Small intestine (tissue), 7 donors: ENCODE measurements at regions not wholly inside any gene's neighbourhood (a gene's known extent, or its start where the extent isn't known, plus 50 kb on each side); places are given as distances from the start of the nearest gene placed in this dataset.

Source experiments
- DNase-seq, 2 donors: peaks; one replicate each; pipeline versions ENCODE4 v3.0.0 to v3.0.0-alpha.2; 2013
- FAIRE-seq: peaks from 2 replicates; lab custom pipeline; 2012; peaks lifted over from hg19 to GRCh38; lab: Jason Lieb, UNC
- H3K27ac ChIP-seq, 3 donors: one replicate each; pipeline ENCODE4 v1.5.1; 2013; ENCODE audit warnings: low read length in 2 of 3, mild to moderate bottlenecking in 2 of 3, control low read depth in 1 of 3, inconsistent platforms in 1 of 3, low read depth in 1 of 3, moderate library complexity in 1 of 3
- H3K27me3 ChIP-seq, 3 donors: one replicate each; pipeline ENCODE4 v1.6.1; 2013; ENCODE audit warnings: low read length in 3 of 3, inconsistent platforms in 1 of 3; ENCODE audit not compliant: control insufficient read depth in 3 of 3, insufficient read depth in 3 of 3
- H3K36me3 ChIP-seq, 3 donors: one replicate each; pipeline ENCODE4 v1.6.1; 2013; ENCODE audit warnings: low read length in 3 of 3, inconsistent platforms in 1 of 3, low read depth in 1 of 3, mild to moderate bottlenecking in 1 of 3, moderate library complexity in 1 of 3; ENCODE audit not compliant: control insufficient read depth in 3 of 3, insufficient read depth in 2 of 3
- H3K4me1 ChIP-seq, 3 donors: one replicate each; pipeline ENCODE4 v1.6.1; 2013; ENCODE audit warnings: low read length in 2 of 3, inconsistent platforms in 1 of 3, low read depth in 1 of 3, mild to moderate bottlenecking in 1 of 3, moderate library complexity in 1 of 3; ENCODE audit not compliant: control insufficient read depth in 3 of 3, insufficient read depth in 2 of 3
- H3K4me3 ChIP-seq, 3 donors: one replicate each; pipeline ENCODE4 v1.5.1; 2013; ENCODE audit warnings: low read length in 3 of 3, control low read depth in 1 of 3, inconsistent platforms in 1 of 3, low read depth in 1 of 3, mild to moderate bottlenecking in 1 of 3, moderate library complexity in 1 of 3
- H3K9me3 ChIP-seq, 2 donors: one replicate each; pipeline ENCODE4 v1.6.1; 2013; ENCODE audit warnings: low read depth in 1 of 2, low read length in 1 of 2; ENCODE audit not compliant: control insufficient read depth in 2 of 2, insufficient read depth in 1 of 2
- WGBS, 3 donors: extraction: QIAGEN DNeasy Blood & Tissue Kit; methylation state at CpG; one replicate each; pipeline ENCODE4 v1.1.7; 2013; 5-methylcytosine and 5-hydroxymethylcytosine counted together
- donor health status: healthy with polysubstance abuse.
- donor health status: control.
- donor health status: control.
- donor health status: Bipolar disorder and iron deficiency.
- donor health status: healthy.

- Histone ChIP-seq H3K36me3 (no peaks in the 10 kb centered on the region), H3K27ac (no peak overlapping the region), H3K27me3 (no peaks in the 10 kb centered on the region), H3K9me3 (no peaks in the 10 kb centered on the region), H3K4me1 (no peaks in the 10 kb centered on the region), H3K4me3 (no peak overlapping the region)
- no peak for DNase-seq
- WGBS, 3 donors: 79 to 86% (median 85%) methylated on average over 3 of the region's 3 CpGs
- FAIRE-seq: no peak
Measured at GRCh38 chr5:91668261-91668660, 285.1 kb upstream of the ARRDC3 start.

GRCh38 chr5:91652678-91653077 is 269.6 kb upstream of the ARRDC3 start:
- Histone ChIP-seq H3K9me3 (peaks cover 0 to 21% of the 10 kb centered on the region in 2 donors), H3K4me1 (no peaks in the 10 kb centered on the region), H3K27ac (no peak overlapping the region), H3K36me3 (no peaks in the 10 kb centered on the region), H3K27me3 (no peaks in the 10 kb centered on the region), H3K4me3 (no peak overlapping the region)
- FAIRE-seq (no peak), DNase-seq (no peak)

- H3K27ac ChIP-seq: no peak overlapping the region
- no peaks in the 10 kb centered on the region for H3K36me3 ChIP-seq
- H3K4me3 ChIP-seq: no peak overlapping the region
- DNase-seq (no peak), FAIRE-seq (no peak)
- peaks cover 0 to 17% of the 10 kb centered on the region in 2 donors for H3K9me3 ChIP-seq
- H3K27me3 ChIP-seq: no peaks in the 10 kb centered on the region
- no peaks in the 10 kb centered on the region for H3K4me1 ChIP-seq
Measured at GRCh38 chr5:91651704-91652103, 268.6 kb upstream of the ARRDC3 start.

DNA sequence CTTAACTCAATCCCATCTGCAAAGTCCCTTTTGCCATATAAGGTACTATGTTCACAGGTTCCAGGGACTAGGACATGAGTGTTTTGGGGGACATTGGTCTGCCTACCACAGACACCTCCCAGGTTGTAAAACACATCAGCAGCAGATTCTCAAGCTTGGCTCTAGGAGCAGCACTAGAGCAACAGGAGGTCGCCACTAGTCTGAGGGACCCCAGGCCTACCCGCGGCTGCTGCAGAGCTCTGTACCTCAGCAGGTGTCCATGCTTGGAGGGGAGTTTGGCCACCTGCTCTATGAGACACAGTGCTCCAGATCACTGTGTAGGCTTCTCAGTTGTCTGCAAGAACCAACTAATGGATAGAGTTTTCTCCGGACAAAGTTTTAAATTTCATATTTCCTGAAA is 262.2 kb upstream of the ARRDC3 start:
- no peaks in the 10 kb centered on the region for H3K4me1 ChIP-seq
- no peaks in the 10 kb centered on the region for H3K36me3 ChIP-seq
- no peak for DNase-seq
- H3K27me3 ChIP-seq: no peaks in the 10 kb centered on the region
- no peak for FAIRE-seq
- 88 to 95% (median 90%) methylated on average over 4 of the region's 4 CpGs for WGBS, 3 donors
- H3K9me3 ChIP-seq: no peaks in the 10 kb centered on the region
- no peak overlapping the region for H3K27ac ChIP-seq
- H3K4me3 ChIP-seq: no peak overlapping the region

DNA sequence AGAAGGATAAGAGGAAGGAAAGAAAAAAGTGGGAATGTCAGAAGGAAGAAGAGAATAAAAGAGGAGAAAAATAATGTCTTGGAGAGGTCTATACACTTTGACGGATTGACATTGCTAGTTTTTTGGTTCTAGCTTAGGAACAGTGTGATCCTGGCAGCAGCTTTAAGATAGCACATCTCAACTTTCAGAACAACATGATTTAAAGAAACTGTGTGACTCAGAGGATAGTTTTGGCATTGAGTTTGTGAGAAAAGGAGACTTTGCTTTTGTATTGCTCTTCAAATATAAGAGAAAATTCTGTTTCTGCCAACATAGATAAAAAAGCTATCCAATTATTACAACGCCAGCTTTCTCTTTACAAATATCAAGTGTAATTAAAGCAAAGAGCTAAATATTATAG is 260.7 kb upstream of the ARRDC3 start:
- Histone ChIP-seq H3K4me1 (no peaks in the 10 kb centered on the region), H3K36me3 (no peaks in the 10 kb centered on the region), H3K27ac (no peak overlapping the region), H3K4me3 (no peak overlapping the region), H3K9me3 (no peaks in the 10 kb centered on the region), H3K27me3 (no peaks in the 10 kb centered on the region)
- 60 to 67% (median 66%) methylated on average over 2 of the region's 2 CpGs for WGBS, 3 donors
- FAIRE-seq: no peak
- DNase-seq: no peak

DNA sequence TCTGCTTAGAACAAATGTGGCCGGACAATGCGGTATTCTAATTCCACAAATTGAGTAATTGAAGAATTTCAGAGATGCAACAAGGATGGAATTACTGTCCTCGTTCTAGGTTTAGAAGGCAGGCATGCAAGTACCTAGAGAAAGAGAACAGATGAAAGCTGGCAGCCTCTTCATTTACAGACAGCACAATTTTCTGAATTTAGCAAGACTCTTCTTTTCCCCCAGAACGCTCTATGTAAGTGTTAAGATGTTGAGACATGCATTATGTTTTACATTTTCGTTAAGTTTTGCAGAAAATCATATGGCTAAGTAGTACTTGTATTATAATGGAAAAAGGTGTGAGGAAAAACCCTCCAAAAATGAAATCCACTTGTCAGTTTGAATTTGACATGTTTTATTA is 259.5 kb upstream of the ARRDC3 start:
- no peak for DNase-seq
- H3K27me3 ChIP-seq: no peaks in the 10 kb centered on the region
- no peak overlapping the region for H3K4me3 ChIP-seq
- no peaks in the 10 kb centered on the region for H3K4me1 ChIP-seq
- FAIRE-seq: no peak
- 79 to 84% (median 80%) methylated on average over 5 of the region's 5 CpGs for WGBS, 3 donors
- no peaks in the 10 kb centered on the region for H3K36me3 ChIP-seq
- H3K27ac ChIP-seq: no peak overlapping the region
- H3K9me3 ChIP-seq: no peaks in the 10 kb centered on the region

GRCh38 chr5:91641730-91642350 is 258.7 kb upstream of the ARRDC3 start:
- Histone ChIP-seq H3K36me3 (no peaks in the 10 kb centered on the region), H3K27me3 (no peaks in the 10 kb centered on the region), H3K4me3 (no peak overlapping the region), H3K9me3 (no peaks in the 10 kb centered on the region), H3K4me1 (no peaks in the 10 kb centered on the region), H3K27ac (no peak overlapping the region)
- DNase-seq: peak; percentile 22 to 30
- 1 to 7% (median 4%) methylated on average over 2 of the region's 2 CpGs for whole genome bisulfite sequencing, 3 donors
- FAIRE-seq: peak; percentile 75

DNA sequence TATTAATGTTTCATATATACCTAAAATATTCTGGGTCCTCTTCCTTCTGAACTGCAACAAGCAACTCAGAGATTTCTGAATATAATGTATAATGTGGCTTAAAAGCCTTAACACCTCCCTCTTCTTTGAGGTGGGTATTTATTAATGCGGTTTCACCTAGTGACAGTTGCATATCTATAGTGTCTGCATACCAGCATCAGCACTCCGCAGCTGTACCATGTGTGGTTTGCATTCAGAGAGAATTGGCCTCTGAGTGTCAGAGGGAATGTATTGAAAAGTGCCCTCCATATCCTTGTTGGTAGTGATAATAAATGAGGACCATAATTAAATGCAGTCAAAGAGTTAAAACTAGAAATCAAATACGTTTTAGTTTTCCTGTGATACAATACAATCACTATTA is 256.6 kb upstream of the ARRDC3 start:
- H3K9me3 ChIP-seq: no peaks in the 10 kb centered on the region
- H3K4me1 ChIP-seq: no peaks in the 10 kb centered on the region
- no peak overlapping the region for H3K27ac ChIP-seq
- no peak for FAIRE-seq
- no peak overlapping the region for H3K4me3 ChIP-seq
- no peak for DNase-seq
- 32 to 45% (median 39%) methylated on average over 3 of the region's 3 CpGs for WGBS, 3 donors
- no peaks in the 10 kb centered on the region for H3K27me3 ChIP-seq
- H3K36me3 ChIP-seq: no peaks in the 10 kb centered on the region

- no peaks in the 10 kb centered on the region for H3K9me3 ChIP-seq
- FAIRE-seq (no peak), DNase-seq (no peak)
- WGBS, 3 donors: 84 to 90% (median 89%) methylated on average over 1 of the region's 1 CpG
- H3K27ac ChIP-seq: no peak overlapping the region
- no peaks in the 10 kb centered on the region for H3K27me3 ChIP-seq
- H3K36me3 ChIP-seq: no peaks in the 10 kb centered on the region
- H3K4me1 ChIP-seq: no peaks in the 10 kb centered on the region
- no peak overlapping the region for H3K4me3 ChIP-seq
Measured at GRCh38 chr5:91638010-91638409, 254.9 kb upstream of the ARRDC3 start.
